HG02763 (cell line): ENCODE measurements at regions not wholly inside any gene's neighbourhood (a gene's known extent, or its start where the extent isn't known, plus 50 kb on each side); places are given as distances from the start of the nearest gene placed in this dataset.

Experiments used
- ATAC-seq: cut with Tn5 transposase; IDR thresholded peaks from one replicate; pipeline ENCODE4 v1.9.1; 2021; ENCODE audit warnings: mild to moderate bottlenecking, moderate library complexity; ENCODE audit not compliant: unreplicated experiment

- ATAC-seq: no peak
These were observed 56.8 kb upstream of the PRDX6 start for GRCh38 chr1:173420330-173420806.

GRCh38 chr1:173421286-173421685 is 55.8 kb upstream of the PRDX6 start:
- ATAC-seq: no peak

DNA sequence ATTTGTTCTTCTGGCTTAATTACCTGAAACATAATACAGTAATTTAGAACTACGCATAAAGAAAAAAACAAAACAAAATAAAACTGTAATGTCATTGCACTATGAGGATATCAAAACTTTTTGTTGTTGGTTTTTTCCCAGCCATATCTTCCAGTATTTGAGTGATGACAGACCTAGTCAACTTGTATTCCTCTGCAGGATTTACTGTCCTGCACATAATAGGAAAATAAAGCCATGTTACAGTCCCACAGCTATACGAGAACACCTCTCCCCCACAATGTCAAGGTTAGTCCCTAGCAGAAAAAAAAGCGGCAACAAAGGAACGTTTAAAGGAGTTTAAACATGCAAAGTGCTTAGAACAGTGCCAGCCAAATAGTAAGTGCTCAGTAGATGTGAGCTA is 55.3 kb upstream of the PRDX6 start:
- no peak for ATAC-seq

GRCh38 chr1:173422456-173422976 is 54.6 kb upstream of the PRDX6 start:
- ATAC-seq: no peak

DNA sequence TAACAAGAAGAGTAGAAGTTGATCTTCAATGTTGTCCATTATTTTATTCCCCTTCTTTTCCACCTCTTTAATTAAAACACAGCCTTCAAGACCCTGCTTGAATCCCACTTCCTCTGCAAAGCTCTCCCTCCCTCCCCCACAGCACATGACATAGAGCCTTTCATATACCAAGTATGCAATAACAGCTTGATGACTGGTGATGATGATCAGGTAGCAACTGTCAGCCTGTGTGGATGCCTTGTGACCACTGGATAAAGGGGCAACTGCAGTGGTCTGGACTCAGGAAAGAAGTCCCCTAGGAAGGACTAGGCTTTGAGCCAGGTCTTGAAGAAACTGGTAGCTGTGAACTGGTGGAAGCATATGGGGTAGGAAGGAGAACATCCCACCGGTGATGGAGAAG is 53.8 kb upstream of the PRDX6 start:
- no peak for ATAC-seq

DNA sequence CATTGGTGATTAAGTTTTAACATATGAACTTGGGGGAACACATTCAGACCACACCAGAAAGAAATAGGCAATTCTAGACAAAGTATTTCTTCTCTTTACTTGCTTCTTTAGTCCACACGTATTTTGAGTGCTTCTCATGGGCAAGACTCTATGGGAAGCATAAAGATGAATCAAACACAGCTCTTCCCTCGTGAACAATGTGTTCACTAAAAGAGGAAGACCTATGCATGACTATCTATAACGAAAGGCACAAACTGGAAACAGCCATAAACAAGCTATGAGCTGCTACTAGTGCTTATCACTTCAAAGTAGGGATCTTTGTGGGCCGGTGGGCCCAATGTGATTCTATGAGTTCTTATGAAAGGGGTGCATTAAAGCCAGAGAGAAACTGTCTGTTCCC is 53.0 kb upstream of the PRDX6 start:
- no peak for ATAC-seq

DNA sequence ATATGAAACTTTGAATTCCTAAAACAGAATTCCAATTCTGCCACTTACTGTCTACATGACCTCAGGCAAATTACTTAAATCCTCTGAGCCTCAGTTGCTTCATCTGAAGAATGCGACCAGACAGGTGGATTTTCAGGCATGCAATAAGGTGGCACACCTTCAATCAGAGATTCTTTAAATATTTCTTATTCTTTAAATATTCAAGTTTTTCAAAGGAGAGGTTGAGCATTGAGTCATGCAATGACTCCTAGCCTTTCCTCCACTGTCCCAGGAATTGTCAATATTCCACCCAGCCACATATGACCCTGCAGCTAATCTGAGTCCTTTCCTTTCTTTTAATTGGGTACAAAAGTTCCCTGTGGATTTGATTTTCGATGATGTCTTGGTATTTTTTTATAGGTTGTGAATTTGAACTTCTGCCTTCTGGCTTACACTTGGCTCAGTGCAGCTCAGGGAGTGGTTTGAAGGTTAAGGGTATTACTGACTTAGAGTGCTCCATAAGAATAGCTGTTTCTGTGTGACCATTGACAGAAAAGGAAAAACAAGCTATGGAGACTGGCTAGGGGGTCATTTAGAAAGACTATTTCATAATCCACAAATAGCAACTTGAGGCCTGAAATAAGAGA is 52.2 kb upstream of the PRDX6 start:
- no peak for ATAC-seq

DNA sequence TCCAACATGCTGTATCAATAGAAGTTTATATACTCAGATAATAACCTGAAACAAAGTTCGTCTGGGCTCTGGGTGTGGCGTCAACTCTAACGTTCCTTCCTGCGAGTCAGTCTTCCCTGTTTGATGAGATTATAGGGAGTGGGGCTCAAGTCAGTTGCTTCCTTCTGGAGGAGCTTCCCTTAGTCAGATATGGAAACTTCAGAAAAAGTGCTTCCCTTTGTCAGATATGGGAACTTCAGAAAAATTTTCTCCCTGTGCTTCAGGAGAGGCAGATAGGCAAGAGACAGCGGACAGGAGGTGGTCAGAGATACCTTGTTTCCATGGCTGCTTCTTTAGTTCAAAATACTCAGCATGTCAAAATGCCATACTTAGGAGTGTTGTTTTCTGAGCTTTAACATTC is 51.1 kb upstream of the PRDX6 start:
- ATAC-seq: no peak

- ATAC-seq: no peak
These were observed 49.7 kb upstream of the PRDX6 start for GRCh38 chr1:173427146-173428054.
